ENCODE measurements at regions not wholly inside any gene's neighbourhood (a gene's known extent, or its start where the extent isn't known, plus 50 kb on each side); places are given as distances from the start of the nearest gene placed in this dataset.

- H3K79me2 ChIP-seq (ENCODE audit: control insufficient read depth, low read length): no peaks in the 10 kb centered on the region
- no peaks in the 10 kb centered on the region for H4K20me1 ChIP-seq (ENCODE audit: control insufficient read depth, insufficient read depth, low read depth, low read length)
- no peaks in the 10 kb centered on the region for H3K9me2 ChIP-seq (replicated peaks; ENCODE audit: control insufficient read depth, low read length)
- no peak overlapping the region for H3K27ac ChIP-seq (ENCODE audit: low read depth, low read length)
- no peaks in the 10 kb centered on the region for H3K36me3 ChIP-seq (ENCODE audit: control insufficient read depth, low read length)
- H3K4me1 ChIP-seq (ENCODE audit: control insufficient read depth, low read length): no peaks in the 10 kb centered on the region
- TF ChIP-seq, protein P1, sequence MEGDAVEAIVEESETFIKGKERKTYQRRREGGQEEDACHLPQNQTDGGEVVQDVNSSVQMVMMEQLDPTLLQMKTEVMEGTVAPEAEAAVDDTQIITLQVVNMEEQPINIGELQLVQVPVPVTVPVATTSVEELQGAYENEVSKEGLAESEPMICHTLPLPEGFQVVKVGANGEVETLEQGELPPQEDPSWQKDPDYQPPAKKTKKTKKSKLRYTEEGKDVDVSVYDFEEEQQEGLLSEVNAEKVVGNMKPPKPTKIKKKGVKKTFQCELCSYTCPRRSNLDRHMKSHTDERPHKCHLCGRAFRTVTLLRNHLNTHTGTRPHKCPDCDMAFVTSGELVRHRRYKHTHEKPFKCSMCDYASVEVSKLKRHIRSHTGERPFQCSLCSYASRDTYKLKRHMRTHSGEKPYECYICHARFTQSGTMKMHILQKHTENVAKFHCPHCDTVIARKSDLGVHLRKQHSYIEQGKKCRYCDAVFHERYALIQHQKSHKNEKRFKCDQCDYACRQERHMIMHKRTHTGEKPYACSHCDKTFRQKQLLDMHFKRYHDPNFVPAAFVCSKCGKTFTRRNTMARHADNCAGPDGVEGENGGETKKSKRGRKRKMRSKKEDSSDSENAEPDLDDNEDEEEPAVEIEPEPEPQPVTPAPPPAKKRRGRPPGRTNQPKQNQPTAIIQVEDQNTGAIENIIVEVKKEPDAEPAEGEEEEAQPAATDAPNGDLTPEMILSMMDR (IDR thresholded peaks at IDR 0.05; ENCODE audit: low read depth, low read length, poor library complexity, severe bottlenecking): no peak
- no peak for TF ChIP-seq EZH2phosphoT487 (IDR thresholded peaks at IDR 0.05; ENCODE audit: borderline replicate concordance, low read length)
- H3K4me2 ChIP-seq (ENCODE audit: low read length): no peak overlapping the region
- no peak overlapping the region for H3K4me3 ChIP-seq (ENCODE audit: low read length)
- no peaks in the 10 kb centered on the region for H3K9me3 ChIP-seq (ENCODE audit: control insufficient read depth, insufficient read depth, low read length)
- H3K27me3 ChIP-seq (ENCODE audit: control insufficient read depth, low read length): peaks cover 15% of the 10 kb centered on the region; the same call in 1 of the 2 replicates
- no peaks in the 10 kb centered on the region for H3F3A ChIP-seq (ENCODE audit: control insufficient read depth, insufficient read depth)
Measured at GRCh38 chr7:131607291-131608115, 51.1 kb upstream of the PODXL start.

DNA sequence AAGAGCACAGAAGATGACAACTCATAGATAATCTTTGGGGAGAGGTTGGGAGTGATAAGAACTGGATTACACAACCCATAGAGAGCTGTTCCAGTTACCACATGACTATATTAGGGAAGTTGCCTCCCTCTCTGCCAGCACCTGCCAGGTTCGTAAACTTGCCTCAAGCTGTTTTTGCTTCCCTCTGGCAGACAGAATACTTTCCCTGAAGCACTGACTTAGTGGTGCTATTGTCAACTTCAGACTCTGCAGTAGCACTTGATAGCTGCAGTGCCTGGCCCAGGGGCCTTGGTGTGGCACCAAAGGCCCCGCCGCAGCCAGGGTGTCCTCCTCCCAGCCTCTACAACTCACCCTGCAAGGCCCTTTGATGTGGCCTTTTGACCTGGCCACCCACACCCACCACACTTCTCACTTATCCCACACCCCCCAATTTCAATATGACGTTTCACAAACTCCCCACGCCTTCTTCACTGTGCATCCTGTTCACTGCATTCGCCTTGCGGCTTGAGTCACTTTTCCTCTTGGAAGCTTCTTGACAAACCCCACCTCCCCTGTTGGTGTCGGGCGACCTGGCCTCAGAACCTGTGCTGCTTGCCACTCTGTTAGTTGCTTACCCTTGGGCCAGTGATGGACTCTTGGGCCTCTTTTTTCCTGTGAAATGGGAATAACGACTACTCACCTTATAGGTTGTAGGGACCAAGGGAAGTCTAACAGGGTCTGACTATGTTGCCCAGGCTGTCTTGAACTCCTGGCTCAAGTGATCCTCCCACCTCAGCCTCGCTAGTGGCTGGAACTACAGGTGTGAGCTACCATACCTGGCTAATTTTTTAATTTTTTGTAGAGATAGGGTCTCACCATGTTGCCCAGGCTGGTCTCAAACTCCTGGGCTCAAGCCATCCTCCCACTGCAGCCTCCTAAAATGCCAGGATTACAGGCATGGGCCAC is 50.2 kb upstream of the PODXL start:
- Histone ChIP-seq H3K27me3 (ENCODE audit: control insufficient read depth, low read length) (peaks cover 15% of the 10 kb centered on the region; the same call in 1 of the 2 replicates), H3K4me2 (ENCODE audit: low read length) (no peak overlapping the region), H3K36me3 (ENCODE audit: control insufficient read depth, low read length) (no peaks in the 10 kb centered on the region), H3K9me2 (replicated peaks; ENCODE audit: control insufficient read depth, low read length) (no peaks in the 10 kb centered on the region), H3K4me3 (ENCODE audit: low read length) (no peak overlapping the region), H3K79me2 (ENCODE audit: control insufficient read depth, low read length) (no peaks in the 10 kb centered on the region), H3K27ac (ENCODE audit: low read depth, low read length) (no peak overlapping the region), H3F3A (ENCODE audit: control insufficient read depth, insufficient read depth) (no peaks in the 10 kb centered on the region), H3K4me1 (ENCODE audit: control insufficient read depth, low read length) (no peaks in the 10 kb centered on the region), H4K20me1 (ENCODE audit: control insufficient read depth, insufficient read depth, low read depth, low read length) (no peaks in the 10 kb centered on the region), H3K9me3 (ENCODE audit: control insufficient read depth, insufficient read depth, low read length) (no peaks in the 10 kb centered on the region)
- TF ChIP-seq, protein P1 (IDR thresholded peaks at IDR 0.05; ENCODE audit: low read depth, low read length, poor library complexity, severe bottlenecking): no peak
- no peak for TF ChIP-seq EZH2phosphoT487 (IDR thresholded peaks at IDR 0.05; ENCODE audit: borderline replicate concordance, low read length)
